NB4 (cell line): ENCODE measurements at regions not wholly inside any gene's neighbourhood (a gene's known extent, or its start where the extent isn't known, plus 50 kb on each side); places are given as distances from the start of the nearest gene placed in this dataset.

Experiments used
- TF ChIP-seq, protein P1 (sequence below): IDR thresholded peaks from one replicate; pipeline ENCODE4 v1.5.1; 2012; ENCODE audit warnings: low read depth, low read length
- TF ChIP-seq, protein P2 (sequence below): IDR thresholded peaks from 2 replicates; pipeline ENCODE4 v1.6.1; 2011; ENCODE audit warnings: low read depth, low read length

DNA sequence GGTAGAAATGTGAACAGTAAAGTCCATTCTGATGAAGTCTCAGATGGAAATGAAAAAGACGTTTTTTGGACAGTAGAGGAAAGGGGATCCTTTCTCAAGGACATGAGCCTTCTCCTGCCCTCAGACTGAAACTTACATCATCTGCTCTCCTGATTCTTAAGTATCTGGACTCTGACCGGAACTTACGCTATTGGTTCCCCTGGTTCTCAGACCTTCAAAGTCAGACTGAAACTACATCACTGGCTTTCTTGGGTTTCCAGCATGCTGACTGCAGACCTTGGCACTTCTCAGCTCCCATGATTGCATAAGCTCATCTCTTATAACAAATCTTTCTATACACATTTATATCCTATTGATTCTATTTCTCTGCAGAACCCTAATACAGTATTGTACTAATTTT is 291.0 kb downstream of the SNAPC1 start:
- TF ChIP-seq, protein P1, sequence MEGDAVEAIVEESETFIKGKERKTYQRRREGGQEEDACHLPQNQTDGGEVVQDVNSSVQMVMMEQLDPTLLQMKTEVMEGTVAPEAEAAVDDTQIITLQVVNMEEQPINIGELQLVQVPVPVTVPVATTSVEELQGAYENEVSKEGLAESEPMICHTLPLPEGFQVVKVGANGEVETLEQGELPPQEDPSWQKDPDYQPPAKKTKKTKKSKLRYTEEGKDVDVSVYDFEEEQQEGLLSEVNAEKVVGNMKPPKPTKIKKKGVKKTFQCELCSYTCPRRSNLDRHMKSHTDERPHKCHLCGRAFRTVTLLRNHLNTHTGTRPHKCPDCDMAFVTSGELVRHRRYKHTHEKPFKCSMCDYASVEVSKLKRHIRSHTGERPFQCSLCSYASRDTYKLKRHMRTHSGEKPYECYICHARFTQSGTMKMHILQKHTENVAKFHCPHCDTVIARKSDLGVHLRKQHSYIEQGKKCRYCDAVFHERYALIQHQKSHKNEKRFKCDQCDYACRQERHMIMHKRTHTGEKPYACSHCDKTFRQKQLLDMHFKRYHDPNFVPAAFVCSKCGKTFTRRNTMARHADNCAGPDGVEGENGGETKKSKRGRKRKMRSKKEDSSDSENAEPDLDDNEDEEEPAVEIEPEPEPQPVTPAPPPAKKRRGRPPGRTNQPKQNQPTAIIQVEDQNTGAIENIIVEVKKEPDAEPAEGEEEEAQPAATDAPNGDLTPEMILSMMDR: no peak
- TF ChIP-seq, protein P2, sequence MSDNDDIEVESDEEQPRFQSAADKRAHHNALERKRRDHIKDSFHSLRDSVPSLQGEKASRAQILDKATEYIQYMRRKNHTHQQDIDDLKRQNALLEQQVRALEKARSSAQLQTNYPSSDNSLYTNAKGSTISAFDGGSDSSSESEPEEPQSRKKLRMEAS: no peak
